GM19238 (cell line): ENCODE measurements at regions not wholly inside any gene's neighbourhood (a gene's known extent, or its start where the extent isn't known, plus 50 kb on each side); places are given as distances from the start of the nearest gene placed in this dataset.

Source experiments
- DNase-seq: peaks from one replicate; pipeline ENCODE4 v3.0.0; 2011; ENCODE audit warnings: low spot score; ENCODE audit not compliant: insufficient read length

GRCh38 chr6:111957623-111958315, 84.5 kb upstream of the FYN start:
- no peak for DNase-seq

- DNase-seq: no peak
Observed at GRCh38 chr6:111958534-111958933, 85.3 kb upstream of the FYN start.

- DNase-seq: no peak
Observed at GRCh38 chr6:111959766-111960165, 86.5 kb upstream of the FYN start.

- no peak for DNase-seq
Observed at GRCh38 chr6:111967131-111967530, 86.8 kb upstream of the CCN6 start.

GRCh38 chr6:111970426-111970825, 83.5 kb upstream of the CCN6 start:
- DNase-seq: no peak

- no peak for DNase-seq
Observed at GRCh38 chr6:111971181-111971841, 82.6 kb upstream of the CCN6 start.

GRCh38 chr6:111971866-111972532, 81.9 kb upstream of the CCN6 start:
- DNase-seq: no peak

- DNase-seq: no peak
Observed at GRCh38 chr6:111972745-111973117, 81.2 kb upstream of the CCN6 start.

- no peak for DNase-seq
Observed at GRCh38 chr6:111973118-111973761, 80.7 kb upstream of the CCN6 start.

GRCh38 chr6:111973927-111974639, 79.8 kb upstream of the CCN6 start:
- DNase-seq: no peak

- no peak for DNase-seq
Observed at GRCh38 chr6:111975466-111975865, 78.4 kb upstream of the CCN6 start.

GRCh38 chr6:111976139-111976538, 77.8 kb upstream of the CCN6 start:
- DNase-seq: no peak

- no peak for DNase-seq
Observed at GRCh38 chr6:111978532-111979149, 75.3 kb upstream of the CCN6 start.

GRCh38 chr6:111979633-111980032, 74.3 kb upstream of the CCN6 start:
- no peak for DNase-seq

GRCh38 chr6:111980143-111980542, 73.8 kb upstream of the CCN6 start:
- no peak for DNase-seq

GRCh38 chr6:111980971-111981840, 72.7 kb upstream of the CCN6 start:
- no peak for DNase-seq

- no peak for DNase-seq
Observed at GRCh38 chr6:111982681-111983080, 71.2 kb upstream of the CCN6 start.

GRCh38 chr6:111983193-111983592, 70.7 kb upstream of the CCN6 start:
- DNase-seq: no peak

GRCh38 chr6:111984081-111984480, 69.8 kb upstream of the CCN6 start:
- no peak for DNase-seq

GRCh38 chr6:111984516-111985201, 69.2 kb upstream of the CCN6 start:
- DNase-seq: no peak
